ENCODE measurements at regions not wholly inside any gene's neighbourhood (a gene's known extent, or its start where the extent isn't known, plus 50 kb on each side); places are given as distances from the start of the nearest gene placed in this dataset.

- no peak for DNase-seq (ENCODE audit: low read depth)
Measured at GRCh38 chr7:38086857-38087256, 91.2 kb upstream of the STARD3NL start.

- DNase-seq (ENCODE audit: low read depth), result no peak
Measured at GRCh38 chr7:38102507-38102906, 75.5 kb upstream of the STARD3NL start.

- no peak for DNase-seq (ENCODE audit: low read depth)
Measured at GRCh38 chr7:38105874-38106483, 72.1 kb upstream of the STARD3NL start.

- DNase-seq (ENCODE audit: low read depth), result peak; percentile 15
Measured at GRCh38 chr7:38107486-38107893, 70.6 kb upstream of the STARD3NL start.

- no peak for DNase-seq (ENCODE audit: low read depth)
Measured at GRCh38 chr7:38112075-38112474, 66.0 kb upstream of the STARD3NL start.

GRCh38 chr7:38120076-38120475, 58.0 kb upstream of the STARD3NL start:
- DNase-seq (ENCODE audit: low read depth), result no peak

GRCh38 chr7:38122501-38122900, 55.5 kb upstream of the STARD3NL start:
- no peak for DNase-seq (ENCODE audit: low read depth)

- no peak for DNase-seq (ENCODE audit: low read depth)
Measured at GRCh38 chr7:38123494-38123893, 54.6 kb upstream of the STARD3NL start.

- no peak for DNase-seq (ENCODE audit: low read depth)
Measured at GRCh38 chr7:38127216-38128207, 50.5 kb upstream of the STARD3NL start.

Measured in HS-27A (cell line).